ENCODE measurements at regions not wholly inside any gene's neighbourhood (a gene's known extent, or its start where the extent isn't known, plus 50 kb on each side); places are given as distances from the start of the nearest gene placed in this dataset.

- DNase-seq (ENCODE audit: low read depth) = no peak
Observed at GRCh38 chrX:110852180-110852579, 56.6 kb upstream of the CHRDL1 start.

GRCh38 chrX:110851780-110852179, 56.2 kb upstream of the CHRDL1 start:
- no peak for DNase-seq (ENCODE audit: low read depth)

GRCh38 chrX:110847334-110847733, 51.7 kb upstream of the CHRDL1 start:
- no peak for DNase-seq (ENCODE audit: low read depth)

- DNase-seq (ENCODE audit: low read depth) = no peak
Observed at GRCh38 chrX:110846071-110846470, 50.5 kb upstream of the CHRDL1 start.

All from T follicular helper cell (primary cell).